Lower leg skin (tissue), 3 donors: ENCODE measurements at regions not wholly inside any gene's neighbourhood (a gene's known extent, or its start where the extent isn't known, plus 50 kb on each side); places are given as distances from the start of the nearest gene placed in this dataset.

ENCODE experiments used
- CTCF ChIP-seq, 3 donors: fragments of 450-650 bp; IDR thresholded peaks; one replicate each; pipeline ENCODE4 v1.5.1; 2016; ENCODE audit warnings: antibody characterized with exemption in 3 of 3, mild to moderate bottlenecking in 3 of 3, moderate library complexity in 2 of 3
- POLR2A ChIP-seq, 2 donors: fragments of 450-650 bp; IDR thresholded peaks; one replicate each; pipeline ENCODE4 v1.6.1; 2016 to 2017; ENCODE audit warnings: antibody characterized with exemption in 2 of 2, mild to moderate bottlenecking in 1 of 2, moderate library complexity in 1 of 2

DNA sequence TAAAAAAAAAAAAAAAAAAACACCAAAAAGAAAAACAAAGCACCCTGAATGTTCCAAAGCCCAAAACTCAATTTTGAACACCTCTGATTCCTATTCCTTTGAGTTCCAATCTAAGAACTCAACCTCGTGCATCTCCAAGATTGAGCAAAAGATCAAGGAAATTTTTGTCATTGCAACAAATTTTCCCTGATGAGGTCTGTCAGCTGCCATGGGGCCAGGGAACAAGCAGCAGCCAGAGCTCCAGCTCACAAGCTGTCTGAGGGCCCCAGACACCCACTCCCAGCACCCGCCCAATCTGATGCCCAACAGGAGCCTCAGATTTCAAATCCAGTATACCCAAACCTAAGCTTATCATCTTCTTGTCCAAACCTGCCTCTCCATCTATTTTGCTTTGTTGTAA lies 87.6 kb upstream of the ACP3 start:
- TF ChIP-seq CTCF (IDR thresholded peaks at IDR 0.05), result no peak
- no peak for TF ChIP-seq POLR2A (IDR thresholded peaks at IDR 0.05)
